OCI-LY7 (cell line): ENCODE measurements at regions not wholly inside any gene's neighbourhood (a gene's known extent, or its start where the extent isn't known, plus 50 kb on each side); places are given as distances from the start of the nearest gene placed in this dataset.

ENCODE experiments used
- EZH2phosphoT487 ChIP-seq: fragments of 200-600 bp; sonication (generic); IDR thresholded peaks from 2 replicates; pipeline ENCODE4 v1.6.1; 2018; ENCODE audit warnings: low read depth, borderline replicate concordance, mild to moderate bottlenecking, mixed run types, antibody characterized with exemption, low read length, moderate library complexity, mixed read lengths
- TF ChIP-seq, protein P1 (sequence below): fragments of 200-600 bp; sonication (generic); conservative IDR thresholded peaks from 2 replicates; pipeline ENCODE4 v1.5.1; 2014; ENCODE audit warnings: mild to moderate bottlenecking, antibody characterized with exemption, low read length, moderate library complexity, mixed read lengths

DNA sequence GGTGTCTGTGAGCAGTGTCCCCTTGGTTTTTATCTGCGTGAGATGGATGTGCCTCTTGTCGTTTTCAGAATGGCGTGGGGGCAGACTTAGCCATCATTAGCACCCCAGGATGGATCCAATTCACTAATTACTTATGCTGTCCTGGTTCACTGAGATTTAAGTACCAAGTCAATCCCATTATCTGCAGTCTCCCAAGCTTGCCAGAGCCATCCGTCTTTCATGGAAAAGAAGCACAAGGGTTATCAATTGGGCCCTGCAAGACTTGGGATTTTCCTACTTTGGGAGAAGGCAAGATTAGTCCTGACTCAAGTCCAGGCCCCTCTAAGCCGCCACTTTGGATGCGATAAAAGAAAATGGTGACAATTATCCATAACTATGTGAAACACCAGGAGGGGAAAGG is 404.0 kb downstream of the TMEM182 start:
- TF ChIP-seq, protein P1, sequence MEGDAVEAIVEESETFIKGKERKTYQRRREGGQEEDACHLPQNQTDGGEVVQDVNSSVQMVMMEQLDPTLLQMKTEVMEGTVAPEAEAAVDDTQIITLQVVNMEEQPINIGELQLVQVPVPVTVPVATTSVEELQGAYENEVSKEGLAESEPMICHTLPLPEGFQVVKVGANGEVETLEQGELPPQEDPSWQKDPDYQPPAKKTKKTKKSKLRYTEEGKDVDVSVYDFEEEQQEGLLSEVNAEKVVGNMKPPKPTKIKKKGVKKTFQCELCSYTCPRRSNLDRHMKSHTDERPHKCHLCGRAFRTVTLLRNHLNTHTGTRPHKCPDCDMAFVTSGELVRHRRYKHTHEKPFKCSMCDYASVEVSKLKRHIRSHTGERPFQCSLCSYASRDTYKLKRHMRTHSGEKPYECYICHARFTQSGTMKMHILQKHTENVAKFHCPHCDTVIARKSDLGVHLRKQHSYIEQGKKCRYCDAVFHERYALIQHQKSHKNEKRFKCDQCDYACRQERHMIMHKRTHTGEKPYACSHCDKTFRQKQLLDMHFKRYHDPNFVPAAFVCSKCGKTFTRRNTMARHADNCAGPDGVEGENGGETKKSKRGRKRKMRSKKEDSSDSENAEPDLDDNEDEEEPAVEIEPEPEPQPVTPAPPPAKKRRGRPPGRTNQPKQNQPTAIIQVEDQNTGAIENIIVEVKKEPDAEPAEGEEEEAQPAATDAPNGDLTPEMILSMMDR: no peak
- no peak for TF ChIP-seq EZH2phosphoT487
